OCI-LY3 (cell line): ENCODE measurements at regions not wholly inside any gene's neighbourhood (a gene's known extent, or its start where the extent isn't known, plus 50 kb on each side); places are given as distances from the start of the nearest gene placed in this dataset.

Experiments used
- H2AFZ ChIP-seq: fragments of 200-600, 300-600 bp; shearing (Covaris generic); 2 replicates; pipeline ENCODE4 v1.6.0; 2014; ENCODE audit warnings: antibody characterized with exemption, low read depth, low read length
- H3K27ac ChIP-seq: fragments of 200-600, 300-600 bp; sonication (generic); 2 replicates; pipeline ENCODE4 v1.5.1; 2014; ENCODE audit warnings: mild to moderate bottlenecking, low read length, moderate library complexity, mixed read lengths
- H3K27me3 ChIP-seq: fragments of 200-600, 300-600 bp; sonication (generic); 2 replicates; pipeline ENCODE4 v1.6.1; 2014; ENCODE audit warnings: low read depth, low read length, mixed read lengths
- H3K36me3 ChIP-seq: fragments of 200-600, 300-600 bp; sonication (generic); replicated peaks from 2 replicates; pipeline ENCODE3; 2014; ENCODE audit warnings: low read depth, low read length, mixed read lengths
- H3K4me1 ChIP-seq: fragments of 300-600, 200-600 bp; sonication (generic); 2 replicates; pipeline ENCODE4 v1.6.1; 2014; ENCODE audit warnings: low read length, mixed read lengths
- H3K4me2 ChIP-seq: fragments of 200-600, 300-600 bp; sonication (generic); 2 replicates; pipeline ENCODE4 v1.6.1; 2014; ENCODE audit warnings: low read length, mixed read lengths
- H3K4me3 ChIP-seq: fragments of 300-600, 200-600 bp; sonication (generic); 2 replicates; pipeline ENCODE4 v1.5.1; 2014; ENCODE audit warnings: antibody characterized with exemption, mild to moderate bottlenecking, low read length, moderate library complexity
- H3K79me2 ChIP-seq: fragments of 300-600, 200-600 bp; shearing (Covaris generic); 2 replicates; pipeline ENCODE4 v1.6.1; 2014; ENCODE audit warnings: mild to moderate bottlenecking, low read length, mixed read lengths
- H3K9ac ChIP-seq: fragments of 300-600, 200-600 bp; shearing (Covaris generic); 2 replicates; pipeline ENCODE4 v1.6.0; 2014; ENCODE audit warnings: mild to moderate bottlenecking, low read length, moderate library complexity
- H3K9me3 ChIP-seq: fragments of 200-600, 300-600 bp; shearing (Covaris generic); 2 replicates; pipeline ENCODE4 v1.6.1; 2014; ENCODE audit warnings: low read length, mixed read lengths; ENCODE audit not compliant: insufficient read depth
- H4K20me1 ChIP-seq: fragments of 200-600, 300-600 bp; sonication (generic); 2 replicates; pipeline ENCODE4 v1.6.1; 2016; ENCODE audit warnings: low read length, mixed read lengths; ENCODE audit not compliant: insufficient read depth
- CTCF ChIP-seq: fragments of 200-600, 300-600 bp; sonication (generic); IDR thresholded peaks from 2 replicates; pipeline ENCODE4 v1.5.1; 2014; ENCODE audit warnings: antibody characterized with exemption, low read length, low read depth
- EZH2phosphoT487 ChIP-seq: fragments of 200-600 bp; shearing (Covaris generic); IDR thresholded peaks from 2 replicates; pipeline ENCODE4 v1.6.1; 2018; ENCODE audit warnings: antibody characterized with exemption, mixed run types, low read depth

- peaks cover 6% of the 10 kb centered on the region; the same call in 1 of the 2 replicates for H3K27me3 ChIP-seq
- no peak for TF ChIP-seq EZH2phosphoT487
- no peak for TF ChIP-seq CTCF
- no peak overlapping the region for H3K9ac ChIP-seq
- no peaks in the 10 kb centered on the region for H3K36me3 ChIP-seq
- H3K4me1 ChIP-seq: no peaks in the 10 kb centered on the region
- H4K20me1 ChIP-seq: no peaks in the 10 kb centered on the region
- H3K79me2 ChIP-seq: no peaks in the 10 kb centered on the region
- no peak overlapping the region for H3K27ac ChIP-seq
- no peaks in the 10 kb centered on the region for H3K9me3 ChIP-seq
- H3K4me3 ChIP-seq: no peak overlapping the region
- no peak overlapping the region for H2AFZ ChIP-seq
- H3K4me2 ChIP-seq: no peak overlapping the region
Observed at GRCh38 chr16:86314402-86315025, 195.8 kb upstream of the FOXF1 start.

GRCh38 chr16:86316967-86317812 is 193.1 kb upstream of the FOXF1 start:
- H3K9ac ChIP-seq: no peak overlapping the region
- no peaks in the 10 kb centered on the region for H3K4me1 ChIP-seq
- H3K36me3 ChIP-seq: no peaks in the 10 kb centered on the region
- no peak overlapping the region for H2AFZ ChIP-seq
- no peak overlapping the region for H3K4me2 ChIP-seq
- H3K27me3 ChIP-seq: no peaks in the 10 kb centered on the region
- H3K27ac ChIP-seq: no peak overlapping the region
- no peaks in the 10 kb centered on the region for H4K20me1 ChIP-seq
- no peaks in the 10 kb centered on the region for H3K9me3 ChIP-seq
- no peaks in the 10 kb centered on the region for H3K79me2 ChIP-seq
- no peak for TF ChIP-seq CTCF
- no peak for TF ChIP-seq EZH2phosphoT487
- no peak overlapping the region for H3K4me3 ChIP-seq

- Histone ChIP-seq H2AFZ (no peak overlapping the region), H3K9me3 (no peaks in the 10 kb centered on the region), H3K79me2 (no peaks in the 10 kb centered on the region), H3K4me2 (no peak overlapping the region), H3K27me3 (no peaks in the 10 kb centered on the region), H3K36me3 (no peaks in the 10 kb centered on the region), H4K20me1 (no peaks in the 10 kb centered on the region), H3K27ac (no peak overlapping the region), H3K9ac (no peak overlapping the region), H3K4me3 (no peak overlapping the region), H3K4me1 (no peaks in the 10 kb centered on the region)
- TF ChIP-seq CTCF (no peak), EZH2phosphoT487 (no peak)
Observed at GRCh38 chr16:86317813-86318650, 192.3 kb upstream of the FOXF1 start.
